Fibroblast of peridontal ligament (primary cell): ENCODE measurements at regions not wholly inside any gene's neighbourhood (a gene's known extent, or its start where the extent isn't known, plus 50 kb on each side); places are given as distances from the start of the nearest gene placed in this dataset.
A peak's percentile ranks its signal among the peaks of the same experiment; 100 is the strongest.

Experiments
- DNase-seq: peaks from one replicate; pipeline ENCODE4 v3.0.0-alpha.2; 2010; ENCODE audit errors: extremely low read depth

GRCh38 chr14:44010595-44010994, 496.5 kb downstream of the FSCB start:
- no peak for DNase-seq

- no peak for DNase-seq
Observed at GRCh38 chr14:44010071-44010470, 497.0 kb downstream of the FSCB start.

GRCh38 chr14:44009642-44010041, 497.4 kb downstream of the FSCB start:
- no peak for DNase-seq

- DNase-seq, result no peak
Observed at GRCh38 chr14:43988989-43989388, 518.1 kb downstream of the FSCB start.

- no peak for DNase-seq
Observed at GRCh38 chr14:43983721-43984120, 523.4 kb downstream of the FSCB start.

GRCh38 chr14:43981135-43981768, 525.8 kb downstream of the FSCB start:
- no peak for DNase-seq

- no peak for DNase-seq
Observed at GRCh38 chr14:43956741-43957140, 550.3 kb downstream of the FSCB start.

- DNase-seq, result no peak
Observed at GRCh38 chr14:43949400-43949799, 557.7 kb downstream of the FSCB start.

- DNase-seq, result no peak
Observed at GRCh38 chr14:43939836-43940235, 567.2 kb downstream of the FSCB start.

GRCh38 chr14:43938588-43939281, 568.3 kb downstream of the FSCB start:
- no peak for DNase-seq

GRCh38 chr14:43937001-43937400, 570.1 kb downstream of the FSCB start:
- no peak for DNase-seq

GRCh38 chr14:43934102-43934501, 573.0 kb downstream of the FSCB start:
- DNase-seq, result no peak

- DNase-seq, result no peak
Observed at GRCh38 chr14:43914041-43914693, 592.9 kb downstream of the FSCB start.

- no peak for DNase-seq
Observed at GRCh38 chr14:43903209-43903608, 603.9 kb downstream of the FSCB start.

- DNase-seq, result no peak
Observed at GRCh38 chr14:43901911-43902673, 605.0 kb downstream of the FSCB start.

- DNase-seq, result no peak
Observed at GRCh38 chr14:43900173-43900655, 606.9 kb downstream of the FSCB start.

- DNase-seq, result no peak
Observed at GRCh38 chr14:43898687-43899086, 608.4 kb downstream of the FSCB start.

GRCh38 chr14:43896044-43896443, 611.0 kb downstream of the FSCB start:
- no peak for DNase-seq

- DNase-seq, result peak; percentile 1
Observed at GRCh38 chr14:43894534-43894933, 612.5 kb downstream of the FSCB start.

- DNase-seq, result no peak
Observed at GRCh38 chr14:43887523-43887922, 619.6 kb downstream of the FSCB start.

- DNase-seq, result no peak
Observed at GRCh38 chr14:43877351-43877960, 629.6 kb downstream of the FSCB start.
